ENCODE measurements at regions not wholly inside any gene's neighbourhood (a gene's known extent, or its start where the extent isn't known, plus 50 kb on each side); places are given as distances from the start of the nearest gene placed in this dataset.

- TF ChIP-seq CTCF (conservative IDR thresholded peaks at IDR 0.05 in 1 of 2, IDR thresholded peaks at IDR 0.05 in 1 of 2; ENCODE audit: extremely low read depth in 1 of 2, insufficient read depth in 1 of 2, low read depth in 1 of 2, low read length in 2 of 2), result no peak
- no peak for TF ChIP-seq EZH2 (IDR thresholded peaks at IDR 0.05; ENCODE audit: borderline replicate concordance, low read length)
Observed at GRCh38 chr3:187572441-187572840, 97.8 kb downstream of the SST start.
